Fibroblast of lung (primary cell): ENCODE measurements at regions not wholly inside any gene's neighbourhood (a gene's known extent, or its start where the extent isn't known, plus 50 kb on each side); places are given as distances from the start of the nearest gene placed in this dataset.

ENCODE experiments used
- CTCF ChIP-seq, 2 donors: IDR thresholded peaks in 1 of 2; conservative IDR thresholded peaks in 1 of 2; 1 replicate in 1 of 2; 2 replicates in 1 of 2; pipeline ENCODE4 v1.5.1; 2011 to 2012; ENCODE audit warnings: low read length in 2 of 2, control low read depth in 1 of 2, inconsistent platforms in 1 of 2, low read depth in 1 of 2, mild to moderate bottlenecking in 1 of 2
- EZH2 ChIP-seq: IDR thresholded peaks from 2 replicates; pipeline ENCODE4 v1.5.1; 2012; ENCODE audit warnings: low read length, control low read depth, mild to moderate bottlenecking; ENCODE audit errors: missing control alignments

GRCh38 chr3:127443581-127444375 lies 146.8 kb downstream of the TPRA1 start:
- TF ChIP-seq EZH2 = no peak
- TF ChIP-seq CTCF (conservative IDR thresholded peaks at IDR 0.05 in 1 of 2, IDR thresholded peaks at IDR 0.05 in 1 of 2; ENCODE audit: low read depth in 1 of 2, low read length in 2 of 2) = no peak
